ENCODE measurements at regions not wholly inside any gene's neighbourhood (a gene's known extent, or its start where the extent isn't known, plus 50 kb on each side); places are given as distances from the start of the nearest gene placed in this dataset.

DNA sequence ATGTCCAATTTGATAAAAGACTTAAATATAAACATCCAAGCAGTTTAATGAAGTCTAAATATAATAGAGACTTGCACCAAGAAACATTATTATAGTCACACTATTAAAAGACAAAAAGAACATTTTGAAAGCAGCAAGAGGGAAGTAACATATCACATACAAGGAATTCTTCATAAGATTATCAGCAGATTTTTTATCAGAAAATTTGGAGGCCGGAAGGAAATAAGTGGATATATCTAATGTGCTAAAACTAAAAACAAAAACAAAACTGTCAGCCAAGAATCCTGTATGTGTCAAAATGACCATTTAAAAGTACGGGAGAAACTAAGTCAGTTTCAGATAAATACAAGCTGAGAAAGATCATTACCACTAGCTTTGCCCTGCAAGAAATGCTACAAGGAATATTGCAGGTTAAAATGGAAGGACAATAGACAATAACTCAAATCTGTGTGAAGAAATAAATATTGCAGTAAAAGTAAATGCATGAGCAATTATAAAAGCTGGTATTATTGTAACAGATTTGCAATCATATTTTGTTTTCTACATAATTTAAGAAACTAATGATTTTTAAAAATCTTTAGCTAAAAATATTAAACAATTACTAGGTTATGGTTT, 1665.9 kb upstream of the PCDH20 start:
- intact Hi-C loops (cut with micrococcal nuclease; ENCODE audit: unreplicated experiment) (no loop called here), in situ Hi-C loops (cut with HindIII; ENCODE audit: extremely low pct_ligation_motif_present, low pct_unique_long_range_greater_than_20kb) (no loop called here)
- WGBS (ENCODE audit: low lambda C conversion rate): 2% methylated on average over 2 of the region's 2 CpGs
- Histone ChIP-seq H3K9ac (ENCODE audit: insufficient read depth, low read depth, low read length) (no peak overlapping the region), H3K79me2 (ENCODE audit: insufficient read depth, low read length) (no peaks in the 10 kb centered on the region), H3K36me3 (replicated peaks in 1 of 2; ENCODE audit: control insufficient read depth in 1 of 2, insufficient read depth in 2 of 2, low read length in 2 of 2) (no peaks in the 10 kb centered on the region), H3K4me1 (ENCODE audit: insufficient read depth, low read length) (no peaks in the 10 kb centered on the region), H3K27ac (ENCODE audit: extremely low read length, insufficient read depth, low read length) (no peak overlapping the region), H3K4me2 (ENCODE audit: low read depth, low read length) (no peak overlapping the region), H2AFZ (ENCODE audit: low read length) (no peak overlapping the region), H4K20me1 (ENCODE audit: insufficient read depth, low read length) (no peaks in the 10 kb centered on the region), H3K9me3 (ENCODE audit: low read length) (no peaks in the 10 kb centered on the region), H3K4me3 (replicated peaks in 1 of 3; ENCODE audit: insufficient read depth in 1 of 3, low read depth in 2 of 3, low read length in 3 of 3) (no peak overlapping the region), H3K27me3 (ENCODE audit: control insufficient read depth in 1 of 2, insufficient read depth in 2 of 2, low read length in 2 of 2) (no peaks in the 10 kb centered on the region; a peak in 1 of 5 replicates)
- ChIA-PET CTCF (ENCODE audit: low intra/inter-chr PET ratio, low total read pairs) (no interaction called here), POLR2A (no interaction called here)
- DNase-seq (ENCODE audit: low spot score) (no peak), FAIRE-seq (no peak), ATAC-seq (no peak)
- TF ChIP-seq ZFP36L1 (CRISPR knock-in tag; IDR thresholded peaks at IDR 0.05) (no peak), ZNF678 (CRISPR knock-in tag; IDR thresholded peaks at IDR 0.05) (no peak), ZSCAN30 (CRISPR knock-in tag; IDR thresholded peaks at IDR 0.05) (no peak), HMGA1 (CRISPR knock-in tag; conservative IDR thresholded peaks at IDR 0.05) (no peak), TGIF2 (CRISPR knock-in tag; IDR thresholded peaks at IDR 0.05) (no peak), AGO2 (optimal IDR thresholded peaks at IDR 0.05; ENCODE audit: low read depth, low read length) (no peak), ZMYM3 (CRISPR knock-in tag; IDR thresholded peaks at IDR 0.05) (no peak), NFKB2 (CRISPR knock-in tag; IDR thresholded peaks at IDR 0.05; ENCODE audit: borderline replicate concordance) (no peak), TBP (CRISPR knock-in tag; IDR thresholded peaks at IDR 0.05) (no peak), ZNF251 (CRISPR knock-in tag; IDR thresholded peaks at IDR 0.05) (no peak), ERF (CRISPR knock-in tag; IDR thresholded peaks at IDR 0.05) (no peak), CENPT (CRISPR knock-in tag; IDR thresholded peaks at IDR 0.05; ENCODE audit: low read depth) (no peak), NR2F6 (IDR thresholded peaks at IDR 0.05) (no peak), NR2F6 (CRISPR knock-in tag; IDR thresholded peaks at IDR 0.05) (no peak), FOSL1 (CRISPR knock-in tag; IDR thresholded peaks at IDR 0.05; ENCODE audit: borderline replicate concordance) (no peak), ZNF180 (CRISPR knock-in tag; IDR thresholded peaks at IDR 0.05; ENCODE audit: borderline replicate concordance, low read depth) (no peak)
- TF ChIP-seq, protein P1, sequence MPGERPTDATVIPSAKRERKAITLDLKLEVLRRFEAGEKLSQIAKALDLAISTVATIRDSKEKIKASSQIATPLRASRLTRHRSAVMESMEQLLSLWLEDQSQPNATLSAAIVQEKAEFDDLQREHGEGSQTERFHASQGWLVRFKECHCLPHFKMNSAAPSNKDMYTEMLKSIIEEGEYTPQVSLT (CRISPR knock-in tag; IDR thresholded peaks at IDR 0.05; ENCODE audit: borderline replicate concordance, low read depth): no peak
- TF ChIP-seq, protein P2, sequence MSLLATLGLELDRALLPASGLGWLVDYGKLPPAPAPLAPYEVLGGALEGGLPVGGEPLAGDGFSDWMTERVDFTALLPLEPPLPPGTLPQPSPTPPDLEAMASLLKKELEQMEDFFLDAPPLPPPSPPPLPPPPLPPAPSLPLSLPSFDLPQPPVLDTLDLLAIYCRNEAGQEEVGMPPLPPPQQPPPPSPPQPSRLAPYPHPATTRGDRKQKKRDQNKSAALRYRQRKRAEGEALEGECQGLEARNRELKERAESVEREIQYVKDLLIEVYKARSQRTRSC (CRISPR knock-in tag; IDR thresholded peaks at IDR 0.05; ENCODE audit: low read depth): no peak
- TF ChIP-seq, protein P3, sequence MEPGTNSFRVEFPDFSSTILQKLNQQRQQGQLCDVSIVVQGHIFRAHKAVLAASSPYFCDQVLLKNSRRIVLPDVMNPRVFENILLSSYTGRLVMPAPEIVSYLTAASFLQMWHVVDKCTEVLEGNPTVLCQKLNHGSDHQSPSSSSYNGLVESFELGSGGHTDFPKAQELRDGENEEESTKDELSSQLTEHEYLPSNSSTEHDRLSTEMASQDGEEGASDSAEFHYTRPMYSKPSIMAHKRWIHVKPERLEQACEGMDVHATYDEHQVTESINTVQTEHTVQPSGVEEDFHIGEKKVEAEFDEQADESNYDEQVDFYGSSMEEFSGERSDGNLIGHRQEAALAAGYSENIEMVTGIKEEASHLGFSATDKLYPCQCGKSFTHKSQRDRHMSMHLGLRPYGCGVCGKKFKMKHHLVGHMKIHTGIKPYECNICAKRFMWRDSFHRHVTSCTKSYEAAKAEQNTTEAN (CRISPR knock-in tag; conservative IDR thresholded peaks at IDR 0.05): no peak
- TF ChIP-seq, protein P4, sequence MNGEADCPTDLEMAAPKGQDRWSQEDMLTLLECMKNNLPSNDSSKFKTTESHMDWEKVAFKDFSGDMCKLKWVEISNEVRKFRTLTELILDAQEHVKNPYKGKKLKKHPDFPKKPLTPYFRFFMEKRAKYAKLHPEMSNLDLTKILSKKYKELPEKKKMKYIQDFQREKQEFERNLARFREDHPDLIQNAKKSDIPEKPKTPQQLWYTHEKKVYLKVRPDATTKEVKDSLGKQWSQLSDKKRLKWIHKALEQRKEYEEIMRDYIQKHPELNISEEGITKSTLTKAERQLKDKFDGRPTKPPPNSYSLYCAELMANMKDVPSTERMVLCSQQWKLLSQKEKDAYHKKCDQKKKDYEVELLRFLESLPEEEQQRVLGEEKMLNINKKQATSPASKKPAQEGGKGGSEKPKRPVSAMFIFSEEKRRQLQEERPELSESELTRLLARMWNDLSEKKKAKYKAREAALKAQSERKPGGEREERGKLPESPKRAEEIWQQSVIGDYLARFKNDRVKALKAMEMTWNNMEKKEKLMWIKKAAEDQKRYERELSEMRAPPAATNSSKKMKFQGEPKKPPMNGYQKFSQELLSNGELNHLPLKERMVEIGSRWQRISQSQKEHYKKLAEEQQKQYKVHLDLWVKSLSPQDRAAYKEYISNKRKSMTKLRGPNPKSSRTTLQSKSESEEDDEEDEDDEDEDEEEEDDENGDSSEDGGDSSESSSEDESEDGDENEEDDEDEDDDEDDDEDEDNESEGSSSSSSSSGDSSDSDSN (CRISPR knock-in tag; IDR thresholded peaks at IDR 0.05): no peak
- BruUV-seq (replicated peaks): no TSS peak
